SH-SY5Y (cell line): ENCODE measurements at regions not wholly inside any gene's neighbourhood (a gene's known extent, or its start where the extent isn't known, plus 50 kb on each side); places are given as distances from the start of the nearest gene placed in this dataset.

Source experiments
- GATA2 ChIP-seq: IDR thresholded peaks from 2 replicates; pipeline ENCODE4 v1.6.1; 2011; ENCODE audit warnings: mild to moderate bottlenecking, low read depth, low read length
- GATA3 ChIP-seq: IDR thresholded peaks from 2 replicates; pipeline ENCODE4 v1.6.1; 2011; ENCODE audit warnings: low read depth, mild to moderate bottlenecking, low read length, moderate library complexity

GRCh38 chr17:51347851-51348584 is 87.7 kb downstream of the UTP18 start:
- no peak for TF ChIP-seq GATA2
- no peak for TF ChIP-seq GATA3

GRCh38 chr17:51351080-51351479 is 90.7 kb downstream of the UTP18 start:
- TF ChIP-seq GATA3 = no peak

- TF ChIP-seq GATA3 (no peak), GATA2 (no peak)
Observed at GRCh38 chr17:51351890-51352289, 91.5 kb downstream of the UTP18 start.

- no peak for TF ChIP-seq GATA3
- no peak for TF ChIP-seq GATA2
Observed at GRCh38 chr17:51352798-51353197, 92.5 kb downstream of the UTP18 start.

- TF ChIP-seq GATA3 (no peak), GATA2 (no peak)
Observed at GRCh38 chr17:51353296-51353695, 93.0 kb downstream of the UTP18 start.

GRCh38 chr17:51354936-51355335 is 94.6 kb downstream of the UTP18 start:
- no peak for TF ChIP-seq GATA3
- TF ChIP-seq GATA2 = no peak

- peak; percentile 38; the same call in 1 of the 2 replicates for TF ChIP-seq GATA2
- TF ChIP-seq GATA3 = no peak
Observed at GRCh38 chr17:51355441-51356410, 95.4 kb downstream of the UTP18 start.

- TF ChIP-seq GATA2 (no peak), GATA3 (no peak)
Observed at GRCh38 chr17:51359055-51359454, 98.7 kb downstream of the UTP18 start.

GRCh38 chr17:51362811-51363585 is 102.7 kb downstream of the UTP18 start:
- no peak for TF ChIP-seq GATA2
- TF ChIP-seq GATA3 = no peak

GRCh38 chr17:51365090-51365489 is 104.7 kb downstream of the UTP18 start:
- no peak for TF ChIP-seq GATA3
- no peak for TF ChIP-seq GATA2

GRCh38 chr17:51366866-51367265 is 106.5 kb downstream of the UTP18 start:
- no peak for TF ChIP-seq GATA3
- TF ChIP-seq GATA2 = no peak

GRCh38 chr17:51371732-51372151 is 111.4 kb downstream of the UTP18 start:
- TF ChIP-seq GATA3 (no peak), GATA2 (no peak)

- TF ChIP-seq GATA3 = no peak
- no peak for TF ChIP-seq GATA2
Observed at GRCh38 chr17:51372345-51373004, 112.1 kb downstream of the UTP18 start.

GRCh38 chr17:51373489-51374152 is 113.3 kb downstream of the UTP18 start:
- TF ChIP-seq GATA2 = no peak
